ENCODE measurements at regions not wholly inside any gene's neighbourhood (a gene's known extent, or its start where the extent isn't known, plus 50 kb on each side); places are given as distances from the start of the nearest gene placed in this dataset.
"Not testable (repeated sequence)": the region's sequence is repeated elsewhere in the genome, so short reads cannot be mapped to it uniquely, and the experiment has no call there.

GRCh38 chr4:11842620-11843263, 414.0 kb upstream of the HS3ST1 start:
- DNase-seq (ENCODE audit: low spot score): no peak

GRCh38 chr4:11839889-11840288, 411.2 kb upstream of the HS3ST1 start:
- no peak for DNase-seq (ENCODE audit: low spot score)

GRCh38 chr4:11831739-11832138, 403.0 kb upstream of the HS3ST1 start:
- no peak for DNase-seq (ENCODE audit: low spot score)

GRCh38 chr4:11824566-11824965, 395.9 kb upstream of the HS3ST1 start:
- no peak for DNase-seq (ENCODE audit: low spot score)

- DNase-seq (ENCODE audit: low spot score): no peak
Measured at GRCh38 chr4:11821772-11822430, 393.2 kb upstream of the HS3ST1 start.

- no peak for DNase-seq (ENCODE audit: low spot score)
Measured at GRCh38 chr4:11817088-11817487, 388.4 kb upstream of the HS3ST1 start.

- DNase-seq (ENCODE audit: low spot score): no peak
Measured at GRCh38 chr4:11814758-11815157, 386.1 kb upstream of the HS3ST1 start.

GRCh38 chr4:11813951-11814446, 385.3 kb upstream of the HS3ST1 start:
- no peak for DNase-seq (ENCODE audit: low spot score)

GRCh38 chr4:11811521-11811920, 382.8 kb upstream of the HS3ST1 start:
- DNase-seq (ENCODE audit: low spot score): not testable (repeated sequence)

GRCh38 chr4:11805842-11806241, 377.1 kb upstream of the HS3ST1 start:
- peak; percentile 3 for DNase-seq (ENCODE audit: low spot score)

GRCh38 chr4:11801466-11802446, 373.1 kb upstream of the HS3ST1 start:
- no peak for DNase-seq (ENCODE audit: low spot score)

GRCh38 chr4:11799196-11799595, 370.5 kb upstream of the HS3ST1 start:
- DNase-seq (ENCODE audit: low spot score): no peak

GRCh38 chr4:11791797-11792196, 363.1 kb upstream of the HS3ST1 start:
- DNase-seq (ENCODE audit: low spot score): no peak

GRCh38 chr4:11790230-11790629, 361.5 kb upstream of the HS3ST1 start:
- DNase-seq (ENCODE audit: low spot score): no peak

GRCh38 chr4:11783588-11783987, 354.9 kb upstream of the HS3ST1 start:
- no peak for DNase-seq (ENCODE audit: low spot score)

- DNase-seq (ENCODE audit: low spot score): no peak
Measured at GRCh38 chr4:11782859-11783258, 354.2 kb upstream of the HS3ST1 start.

GRCh38 chr4:11777447-11777846, 348.8 kb upstream of the HS3ST1 start:
- no peak for DNase-seq (ENCODE audit: low spot score)

- no peak for DNase-seq (ENCODE audit: low spot score)
Measured at GRCh38 chr4:11774346-11774745, 345.7 kb upstream of the HS3ST1 start.

- no peak for DNase-seq (ENCODE audit: low spot score)
Measured at GRCh38 chr4:11773798-11774197, 345.1 kb upstream of the HS3ST1 start.

GRCh38 chr4:11769434-11769833, 340.7 kb upstream of the HS3ST1 start:
- DNase-seq (ENCODE audit: low spot score): no peak

- DNase-seq (ENCODE audit: low spot score): no peak
Measured at GRCh38 chr4:11768251-11768972, 339.7 kb upstream of the HS3ST1 start.

Data from hepatic stellate cell (primary cell).